B cell (primary cell): ENCODE measurements at regions not wholly inside any gene's neighbourhood (a gene's known extent, or its start where the extent isn't known, plus 50 kb on each side); places are given as distances from the start of the nearest gene placed in this dataset.

ENCODE experiments used
- ATAC-seq: fragments of 200-7000 bp; cut with Tn5 transposase; one replicate; pipeline ENCODE4 v1.10.0; 2021; ENCODE audit warnings: low read depth, mild to moderate bottlenecking, moderate number of reproducible peaks, moderate library complexity
- CTCF ChIA-PET: fragments of 350-600 bp; sonication (Branson Sonifier 250); formaldehyde crosslinking; loops from one replicate; lab custom pipeline; 2021; ENCODE audit warnings: antibody characterized with exemption, inconsistent platforms; lab: Charles Lee
- POLR2A ChIA-PET: fragments of 350-600 bp; sonication (Branson Sonifier 250); formaldehyde crosslinking; loops from one replicate; lab custom pipeline; 2021; ENCODE audit warnings: antibody characterized with exemption; lab: Charles Lee
- DNase-seq: peaks from one replicate; pipeline ENCODE4 v3.0.0; 2013
- H2AFZ ChIP-seq: 2 replicates; pipeline ENCODE4 v1.6.1; 2012; ENCODE audit warnings: mild to moderate bottlenecking, low read depth, low read length; ENCODE audit not compliant: insufficient read depth, poor library complexity, severe bottlenecking
- H3K27ac ChIP-seq, 2 donors: 1 replicate in 1 of 2; 2 replicates in 1 of 2; pipeline ENCODE4 v1.5.1; 2012 to 2013; ENCODE audit warnings: low read length in 2 of 2, mild to moderate bottlenecking in 2 of 2, moderate library complexity in 1 of 2
- H3K27me3 ChIP-seq, 4 experiments: fragments of 200-600 bp in 1 of 4; sonication (generic) in 1 of 4; replicated peaks in 1 of 4; 1 replicate in 2 of 4; 2 replicates in 2 of 4; pipeline versions ENCODE4 v1.6.1 to v1.7.0; 2013 to 2016; ENCODE audit warnings: low read length in 3 of 4, mild to moderate bottlenecking in 2 of 4, mixed read lengths in 1 of 4, moderate library complexity in 1 of 4; ENCODE audit not compliant: insufficient read depth in 4 of 4, control insufficient read depth in 3 of 4; ENCODE audit errors: control extremely low read depth in 1 of 4
- H3K36me3 ChIP-seq, 2 experiments: replicated peaks in 1 of 2; 1 replicate in 1 of 2; 2 replicates in 1 of 2; pipeline versions ENCODE4 v1.6.1 to v1.7.1; 2013; ENCODE audit warnings: low read length in 1 of 2; ENCODE audit not compliant: insufficient read depth in 2 of 2, control insufficient read depth in 1 of 2; ENCODE audit errors: control extremely low read depth in 1 of 2, extremely low read depth in 1 of 2
- H3K4me1 ChIP-seq, 2 donors: fragments of 200-600 bp in 1 of 2; sonication (generic) in 1 of 2; 1 replicate in 1 of 2; 2 replicates in 1 of 2; pipeline versions ENCODE4 v1.5.1 to v1.6.1; 2013 to 2017; ENCODE audit warnings: low read length in 2 of 2; ENCODE audit not compliant: control insufficient read depth in 2 of 2, insufficient read depth in 2 of 2
- H3K4me2 ChIP-seq: replicated peaks from 2 replicates; pipeline ENCODE3; 2012; ENCODE audit warnings: mild to moderate bottlenecking, low read depth, low read length; ENCODE audit not compliant: poor library complexity, severe bottlenecking
- H3K4me3 ChIP-seq, 5 experiments: fragments of 200-600 bp in 1 of 5; sonication (generic) in 1 of 5; 1 replicate in 3 of 5; 2 replicates in 2 of 5; pipeline versions ENCODE4 v1.5.1 to v1.7.0; 2011 to 2016; ENCODE audit warnings: low read length in 4 of 5, mild to moderate bottlenecking in 4 of 5, low read depth in 2 of 5, control low read depth in 1 of 5, moderate library complexity in 1 of 5; ENCODE audit not compliant: insufficient read depth in 1 of 5; ENCODE audit errors: control extremely low read depth in 1 of 5, extremely low read depth in 1 of 5
- H3K79me2 ChIP-seq: fragments of 200-600 bp; sonication (generic); one replicate; pipeline ENCODE4 v1.6.0; 2016; ENCODE audit warnings: low read length; ENCODE audit not compliant: control insufficient read depth, insufficient read depth
- H3K9ac ChIP-seq: fragments of 200-600 bp; sonication (generic); 2 replicates; pipeline ENCODE4 v1.6.1; 2017; ENCODE audit warnings: mild to moderate bottlenecking, low read length, moderate library complexity
- H3K9me3 ChIP-seq, 3 donors: one replicate each; pipeline versions ENCODE4 v1.6.1 to v1.7.1; 2013; ENCODE audit warnings: low read length in 2 of 3; ENCODE audit not compliant: control insufficient read depth in 2 of 3, insufficient read depth in 1 of 3; ENCODE audit errors: control extremely low read depth in 1 of 3
- H4K20me1 ChIP-seq: 2 replicates; pipeline ENCODE4 v1.6.0; 2012; ENCODE audit warnings: mild to moderate bottlenecking, low read length; ENCODE audit not compliant: insufficient read depth, control insufficient read depth, poor library complexity, severe bottlenecking
- H3K27ac Mint-ChIP-seq: one replicate; pipeline ENCODE4 v1.8.0; 2021; ENCODE audit warnings: mixed read lengths
- H3K27me3 Mint-ChIP-seq: one replicate; pipeline ENCODE4 v1.8.0; 2021; ENCODE audit warnings: mixed read lengths
- H3K4me1 Mint-ChIP-seq: one replicate; pipeline ENCODE4 v1.8.0; 2021; ENCODE audit warnings: mixed read lengths
- H3K4me3 Mint-ChIP-seq: one replicate; pipeline ENCODE4 v1.8.0; 2021; ENCODE audit warnings: mixed read lengths
- H3K9me3 Mint-ChIP-seq: one replicate; pipeline ENCODE4 v1.8.0; 2022; ENCODE audit warnings: mixed read lengths; ENCODE audit not compliant: insufficient read depth
- CTCF ChIP-seq: fragments of 200-600 bp; IDR thresholded peaks from one replicate; pipeline ENCODE4 v1.8.0; 2022; ENCODE audit warnings: antibody characterized with exemption, mild to moderate bottlenecking
- EZH2 ChIP-seq: IDR thresholded peaks from 2 replicates; pipeline ENCODE4 v1.6.1; 2012; ENCODE audit warnings: borderline replicate concordance, low read depth, mild to moderate bottlenecking, moderate library complexity, low read length; ENCODE audit not compliant: insufficient read depth, poor library complexity, severe bottlenecking
- WGBS: methylation state at CpG from one replicate; pipeline ENCODE4 v1.1.5; 2013; ENCODE audit warnings: missing lambda C conversion rate; ENCODE audit not compliant: insufficient coverage; 5-methylcytosine and 5-hydroxymethylcytosine counted together
- intact Hi-C: fragments of 100-400 bp; cut with micrococcal nuclease; formaldehyde crosslinking; loops from one replicate; pipeline ENCODE4 v1.10.0; 2022

- Mint-ChIP-seq H3K4me3 (no peak overlapping the region), H3K9me3 (no peaks in the 10 kb centered on the region), H3K27me3 (peaks cover 27% of the 10 kb centered on the region), H3K4me1 (no peaks in the 10 kb centered on the region), H3K27ac (no peak overlapping the region)
- TF ChIP-seq EZH2 = no peak
- no peak for TF ChIP-seq CTCF
- H3K36me3 ChIP-seq = no peaks in the 10 kb centered on the region
- no peak for ATAC-seq
- H3K9me3 ChIP-seq = no peaks in the 10 kb centered on the region
- no peaks in the 10 kb centered on the region for H3K79me2 ChIP-seq
- WGBS = no CpG with 5 or more reads among the region's 1 CpG
- no peak overlapping the region for H3K4me2 ChIP-seq
- no peaks in the 10 kb centered on the region for H3K4me1 ChIP-seq
- no peak overlapping the region for H2AFZ ChIP-seq
- no peak overlapping the region for H3K9ac ChIP-seq
- H4K20me1 ChIP-seq = no peaks in the 10 kb centered on the region
- H3K27me3 ChIP-seq = no peaks in the 10 kb centered on the region
- no peak overlapping the region for H3K4me3 ChIP-seq
- no peak overlapping the region for H3K27ac ChIP-seq
- CTCF ChIA-PET = no interaction called here
- no peak for DNase-seq
- POLR2A ChIA-PET = no interaction called here
- intact Hi-C loops = no loop called here
Observed at GRCh38 chr12:88982694-88983093, 369.6 kb downstream of the DUSP6 start.

GRCh38 chr12:88977115-88977514, 375.2 kb downstream of the DUSP6 start:
- no peak for TF ChIP-seq CTCF
- TF ChIP-seq EZH2 = no peak
- peaks cover 13% of the 10 kb centered on the region for H3K27me3 Mint-ChIP-seq
- Histone ChIP-seq H3K9ac (no peak overlapping the region), H4K20me1 (no peaks in the 10 kb centered on the region), H3K4me2 (no peak overlapping the region), H3K79me2 (no peaks in the 10 kb centered on the region), H2AFZ (no peak overlapping the region), H3K36me3 (no peaks in the 10 kb centered on the region), H3K27me3 (no peaks in the 10 kb centered on the region), H3K9me3 (no peaks in the 10 kb centered on the region), H3K4me1 (no peaks in the 10 kb centered on the region), H3K4me3 (no peak overlapping the region), H3K27ac (no peak overlapping the region)
- no peaks in the 10 kb centered on the region for H3K9me3 Mint-ChIP-seq
- intact Hi-C loops = no loop called here
- ATAC-seq (no peak), DNase-seq (no peak)
- CTCF ChIA-PET = no interaction called here
- POLR2A ChIA-PET = no interaction called here
- no peak overlapping the region for H3K4me3 Mint-ChIP-seq
- 60% methylated on average over 1 of the region's 2 CpGs for WGBS
- H3K4me1 Mint-ChIP-seq = no peaks in the 10 kb centered on the region
- H3K27ac Mint-ChIP-seq = no peak overlapping the region
